ENCODE measurements at regions not wholly inside any gene's neighbourhood (a gene's known extent, or its start where the extent isn't known, plus 50 kb on each side); places are given as distances from the start of the nearest gene placed in this dataset.

DNA sequence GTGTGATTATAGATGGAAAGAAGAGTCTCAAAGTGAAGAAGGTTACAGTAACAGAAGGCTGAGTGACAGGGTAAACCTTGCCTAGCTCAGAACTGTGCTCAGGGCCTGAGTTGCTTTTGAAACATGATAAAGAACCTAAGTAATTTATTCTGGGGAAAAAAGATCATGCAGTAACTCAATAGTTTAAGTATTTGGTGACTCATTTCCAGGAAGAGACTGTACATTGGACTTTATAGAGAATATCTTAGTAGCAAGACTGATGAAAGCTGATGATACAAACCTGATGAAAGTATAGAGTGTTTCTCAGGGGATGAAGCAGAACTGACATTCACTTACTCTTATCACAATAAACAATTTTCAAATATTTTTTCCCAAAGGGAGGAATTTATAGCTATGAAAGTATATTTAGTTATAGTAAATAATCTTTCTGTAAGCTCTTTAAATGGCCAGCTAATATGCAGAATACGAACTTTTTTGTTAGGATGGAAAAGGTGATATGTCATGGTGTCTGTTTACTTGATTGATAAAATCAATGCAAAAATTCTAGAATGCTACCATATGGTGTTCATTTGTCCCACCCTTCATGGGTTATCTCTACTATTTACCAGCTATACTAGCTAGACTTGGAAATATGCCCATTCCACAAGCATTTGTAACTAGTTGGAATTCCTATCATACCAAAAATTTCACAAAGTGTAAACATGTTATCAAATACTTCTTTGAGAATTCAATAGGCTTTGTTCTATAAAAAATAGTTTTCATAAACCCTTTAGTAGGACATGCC is 1265.5 kb upstream of the ACVR2A start:
- H3K27ac ChIP-seq: no peak overlapping the region
- no peaks in the 10 kb centered on the region for H3K4me1 ChIP-seq (ENCODE audit: control insufficient read depth in 1 of 2, insufficient read depth in 1 of 2, low read depth in 1 of 2, low read length in 1 of 2)
- H3K36me3 ChIP-seq: no peaks in the 10 kb centered on the region
- no peak overlapping the region for H3K4me3 ChIP-seq (ENCODE audit: low read depth in 1 of 2, low read length in 1 of 2)
- TF ChIP-seq, protein P1, sequence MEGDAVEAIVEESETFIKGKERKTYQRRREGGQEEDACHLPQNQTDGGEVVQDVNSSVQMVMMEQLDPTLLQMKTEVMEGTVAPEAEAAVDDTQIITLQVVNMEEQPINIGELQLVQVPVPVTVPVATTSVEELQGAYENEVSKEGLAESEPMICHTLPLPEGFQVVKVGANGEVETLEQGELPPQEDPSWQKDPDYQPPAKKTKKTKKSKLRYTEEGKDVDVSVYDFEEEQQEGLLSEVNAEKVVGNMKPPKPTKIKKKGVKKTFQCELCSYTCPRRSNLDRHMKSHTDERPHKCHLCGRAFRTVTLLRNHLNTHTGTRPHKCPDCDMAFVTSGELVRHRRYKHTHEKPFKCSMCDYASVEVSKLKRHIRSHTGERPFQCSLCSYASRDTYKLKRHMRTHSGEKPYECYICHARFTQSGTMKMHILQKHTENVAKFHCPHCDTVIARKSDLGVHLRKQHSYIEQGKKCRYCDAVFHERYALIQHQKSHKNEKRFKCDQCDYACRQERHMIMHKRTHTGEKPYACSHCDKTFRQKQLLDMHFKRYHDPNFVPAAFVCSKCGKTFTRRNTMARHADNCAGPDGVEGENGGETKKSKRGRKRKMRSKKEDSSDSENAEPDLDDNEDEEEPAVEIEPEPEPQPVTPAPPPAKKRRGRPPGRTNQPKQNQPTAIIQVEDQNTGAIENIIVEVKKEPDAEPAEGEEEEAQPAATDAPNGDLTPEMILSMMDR (IDR thresholded peaks at IDR 0.05): no peak
- H3K27me3 ChIP-seq: no peaks in the 10 kb centered on the region
- no peaks in the 10 kb centered on the region for H3K9me3 ChIP-seq

- H3K27ac ChIP-seq: no peak overlapping the region
- TF ChIP-seq, protein P1 (IDR thresholded peaks at IDR 0.05): no peak
- H3K4me1 ChIP-seq (ENCODE audit: control insufficient read depth in 1 of 2, insufficient read depth in 1 of 2, low read depth in 1 of 2, low read length in 1 of 2): no peaks in the 10 kb centered on the region
- H3K27me3 ChIP-seq: no peaks in the 10 kb centered on the region
- H3K4me3 ChIP-seq (ENCODE audit: low read depth in 1 of 2, low read length in 1 of 2): no peak overlapping the region
- no peaks in the 10 kb centered on the region for H3K36me3 ChIP-seq
- H3K9me3 ChIP-seq: no peaks in the 10 kb centered on the region
These were observed 1268.3 kb upstream of the ACVR2A start for GRCh38 chr2:146576339-146577111.

DNA sequence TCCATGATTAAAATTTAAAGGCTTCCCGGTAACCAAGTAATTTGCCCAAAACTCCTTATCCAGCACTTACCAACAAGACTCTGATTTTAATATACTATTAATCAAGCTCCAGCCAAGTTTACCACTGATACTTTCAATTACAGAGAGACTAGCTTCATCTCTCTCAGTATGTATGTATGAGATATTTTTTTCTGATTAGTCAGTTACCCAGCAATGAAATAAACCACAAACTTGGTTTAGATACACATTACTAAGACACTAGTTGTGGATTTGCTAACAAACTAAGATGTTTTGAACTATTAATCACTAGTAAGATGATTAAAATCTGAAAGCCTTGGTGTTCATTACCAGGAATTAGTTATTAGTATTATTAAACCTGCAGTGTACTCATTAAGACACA is 1272.2 kb upstream of the ACVR2A start:
- H3K36me3 ChIP-seq: no peaks in the 10 kb centered on the region
- TF ChIP-seq, protein P1 (IDR thresholded peaks at IDR 0.05): no peak
- no peak overlapping the region for H3K27ac ChIP-seq
- no peak overlapping the region for H3K4me3 ChIP-seq (ENCODE audit: low read depth in 1 of 2, low read length in 1 of 2)
- H3K27me3 ChIP-seq: no peaks in the 10 kb centered on the region
- no peaks in the 10 kb centered on the region for H3K9me3 ChIP-seq
- H3K4me1 ChIP-seq (ENCODE audit: control insufficient read depth in 1 of 2, insufficient read depth in 1 of 2, low read depth in 1 of 2, low read length in 1 of 2): no peaks in the 10 kb centered on the region

GRCh38 chr2:146561996-146562395 is 1282.8 kb upstream of the ACVR2A start:
- no peaks in the 10 kb centered on the region for H3K4me1 ChIP-seq (ENCODE audit: control insufficient read depth in 1 of 2, insufficient read depth in 1 of 2, low read depth in 1 of 2, low read length in 1 of 2)
- H3K9me3 ChIP-seq: no peaks in the 10 kb centered on the region
- H3K36me3 ChIP-seq: no peaks in the 10 kb centered on the region
- no peak overlapping the region for H3K4me3 ChIP-seq (ENCODE audit: low read depth in 1 of 2, low read length in 1 of 2)
- H3K27me3 ChIP-seq: no peaks in the 10 kb centered on the region
- H3K27ac ChIP-seq: no peak overlapping the region
- TF ChIP-seq, protein P1 (IDR thresholded peaks at IDR 0.05): no peak

DNA sequence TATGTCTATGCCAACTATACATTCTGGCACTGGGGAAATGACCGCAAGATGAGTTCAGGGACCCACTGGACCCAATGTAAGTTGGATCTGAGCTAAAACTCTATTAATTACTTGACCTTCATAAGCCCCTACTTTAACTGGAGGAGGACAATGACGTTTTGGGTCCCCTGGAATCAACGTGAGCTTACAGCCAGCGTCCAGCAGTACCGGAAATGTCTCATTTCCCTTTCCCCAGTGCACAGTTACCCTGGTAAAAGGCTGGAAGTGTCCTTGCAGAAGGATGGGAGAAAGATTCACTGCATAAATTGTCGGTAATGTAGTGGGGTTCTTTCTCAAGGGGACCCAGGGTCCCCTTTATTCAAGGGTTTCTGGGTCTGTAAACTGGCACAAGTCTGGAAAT is 1297.6 kb upstream of the ACVR2A start:
- Histone ChIP-seq H3K36me3 (no peaks in the 10 kb centered on the region), H3K4me3 (ENCODE audit: low read depth in 1 of 2, low read length in 1 of 2) (no peak overlapping the region), H3K9me3 (no peaks in the 10 kb centered on the region), H3K27ac (no peak overlapping the region), H3K27me3 (no peaks in the 10 kb centered on the region), H3K4me1 (ENCODE audit: control insufficient read depth in 1 of 2, insufficient read depth in 1 of 2, low read depth in 1 of 2, low read length in 1 of 2) (no peaks in the 10 kb centered on the region)
- TF ChIP-seq, protein P1 (IDR thresholded peaks at IDR 0.05): no peak

Data from neutrophil (primary cell).